ENCODE measurements at regions not wholly inside any gene's neighbourhood (a gene's known extent, or its start where the extent isn't known, plus 50 kb on each side); places are given as distances from the start of the nearest gene placed in this dataset.

DNA sequence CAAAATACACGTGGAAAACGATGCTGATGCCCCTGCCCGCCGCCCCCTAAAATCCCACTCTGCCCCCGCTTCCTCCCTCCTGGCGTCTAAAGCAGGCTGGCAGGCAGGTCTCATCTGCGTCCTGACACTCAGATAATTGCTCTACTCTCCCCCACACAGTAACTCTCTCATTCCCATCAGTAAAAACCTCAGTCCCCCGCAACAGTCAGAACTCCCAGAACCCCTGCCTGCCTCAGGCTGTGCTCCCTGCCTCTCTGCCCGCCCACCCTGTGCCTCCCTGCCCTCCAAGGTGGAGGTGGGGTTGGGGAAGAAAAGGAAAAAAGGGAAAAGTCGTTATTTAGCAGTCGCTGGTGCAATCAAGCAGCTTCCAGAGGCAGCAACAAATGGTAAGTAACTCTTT lies 473.7 kb downstream of the EFNB2 start:
- TF ChIP-seq, protein P1, sequence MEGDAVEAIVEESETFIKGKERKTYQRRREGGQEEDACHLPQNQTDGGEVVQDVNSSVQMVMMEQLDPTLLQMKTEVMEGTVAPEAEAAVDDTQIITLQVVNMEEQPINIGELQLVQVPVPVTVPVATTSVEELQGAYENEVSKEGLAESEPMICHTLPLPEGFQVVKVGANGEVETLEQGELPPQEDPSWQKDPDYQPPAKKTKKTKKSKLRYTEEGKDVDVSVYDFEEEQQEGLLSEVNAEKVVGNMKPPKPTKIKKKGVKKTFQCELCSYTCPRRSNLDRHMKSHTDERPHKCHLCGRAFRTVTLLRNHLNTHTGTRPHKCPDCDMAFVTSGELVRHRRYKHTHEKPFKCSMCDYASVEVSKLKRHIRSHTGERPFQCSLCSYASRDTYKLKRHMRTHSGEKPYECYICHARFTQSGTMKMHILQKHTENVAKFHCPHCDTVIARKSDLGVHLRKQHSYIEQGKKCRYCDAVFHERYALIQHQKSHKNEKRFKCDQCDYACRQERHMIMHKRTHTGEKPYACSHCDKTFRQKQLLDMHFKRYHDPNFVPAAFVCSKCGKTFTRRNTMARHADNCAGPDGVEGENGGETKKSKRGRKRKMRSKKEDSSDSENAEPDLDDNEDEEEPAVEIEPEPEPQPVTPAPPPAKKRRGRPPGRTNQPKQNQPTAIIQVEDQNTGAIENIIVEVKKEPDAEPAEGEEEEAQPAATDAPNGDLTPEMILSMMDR (IDR thresholded peaks at IDR 0.05) = no peak
- TF ChIP-seq POLR2A (IDR thresholded peaks at IDR 0.05) = no peak
